ENCODE measurements at regions not wholly inside any gene's neighbourhood (a gene's known extent, or its start where the extent isn't known, plus 50 kb on each side); places are given as distances from the start of the nearest gene placed in this dataset.

- ATAC-seq: no peak
- TF ChIP-seq, protein P1, sequence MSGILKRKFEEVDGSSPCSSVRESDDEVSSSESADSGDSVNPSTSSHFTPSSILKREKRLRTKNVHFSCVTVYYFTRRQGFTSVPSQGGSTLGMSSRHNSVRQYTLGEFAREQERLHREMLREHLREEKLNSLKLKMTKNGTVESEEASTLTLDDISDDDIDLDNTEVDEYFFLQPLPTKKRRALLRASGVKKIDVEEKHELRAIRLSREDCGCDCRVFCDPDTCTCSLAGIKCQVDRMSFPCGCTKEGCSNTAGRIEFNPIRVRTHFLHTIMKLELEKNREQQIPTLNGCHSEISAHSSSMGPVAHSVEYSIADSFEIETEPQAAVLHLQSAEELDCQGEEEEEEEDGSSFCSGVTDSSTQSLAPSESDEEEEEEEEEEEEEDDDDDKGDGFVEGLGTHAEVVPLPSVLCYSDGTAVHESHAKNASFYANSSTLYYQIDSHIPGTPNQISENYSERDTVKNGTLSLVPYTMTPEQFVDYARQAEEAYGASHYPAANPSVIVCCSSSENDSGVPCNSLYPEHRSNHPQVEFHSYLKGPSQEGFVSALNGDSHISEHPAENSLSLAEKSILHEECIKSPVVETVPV (CRISPR knock-in tag; IDR thresholded peaks at IDR 0.05): no peak
- TF ChIP-seq CSDC2 (CRISPR knock-in tag; IDR thresholded peaks at IDR 0.05): no peak
- TF ChIP-seq TCF4 (CRISPR knock-in tag; IDR thresholded peaks at IDR 0.05; ENCODE audit: borderline replicate concordance): no peak
- TF ChIP-seq ESRRG (CRISPR knock-in tag; IDR thresholded peaks at IDR 0.05): no peak
- TF ChIP-seq ZNF565 (CRISPR knock-in tag; conservative IDR thresholded peaks at IDR 0.05; ENCODE audit: low read depth): no peak
- no peak for TF ChIP-seq ARNTL (CRISPR knock-in tag; IDR thresholded peaks at IDR 0.05; ENCODE audit: borderline replicate concordance, low read depth)
- no peak for TF ChIP-seq ISL1 (CRISPR knock-in tag; IDR thresholded peaks at IDR 0.05)
- no peak for TF ChIP-seq ZNF8 (CRISPR knock-in tag; IDR thresholded peaks at IDR 0.05)
- no peak for TF ChIP-seq CREB5 (CRISPR knock-in tag; IDR thresholded peaks at IDR 0.05; ENCODE audit: low read depth)
- no peak for TF ChIP-seq BACH2 (CRISPR knock-in tag; IDR thresholded peaks at IDR 0.05; ENCODE audit: borderline replicate concordance)
- TF ChIP-seq TSHZ2 (CRISPR knock-in tag; IDR thresholded peaks at IDR 0.05): no peak
- no peak for TF ChIP-seq ZFP3 (CRISPR knock-in tag; IDR thresholded peaks at IDR 0.05)
- TF ChIP-seq ZC3H10 (CRISPR knock-in tag; IDR thresholded peaks at IDR 0.05): no peak
- no peak for TF ChIP-seq GLIS3 (CRISPR knock-in tag; IDR thresholded peaks at IDR 0.05)
- TF ChIP-seq, protein P2, sequence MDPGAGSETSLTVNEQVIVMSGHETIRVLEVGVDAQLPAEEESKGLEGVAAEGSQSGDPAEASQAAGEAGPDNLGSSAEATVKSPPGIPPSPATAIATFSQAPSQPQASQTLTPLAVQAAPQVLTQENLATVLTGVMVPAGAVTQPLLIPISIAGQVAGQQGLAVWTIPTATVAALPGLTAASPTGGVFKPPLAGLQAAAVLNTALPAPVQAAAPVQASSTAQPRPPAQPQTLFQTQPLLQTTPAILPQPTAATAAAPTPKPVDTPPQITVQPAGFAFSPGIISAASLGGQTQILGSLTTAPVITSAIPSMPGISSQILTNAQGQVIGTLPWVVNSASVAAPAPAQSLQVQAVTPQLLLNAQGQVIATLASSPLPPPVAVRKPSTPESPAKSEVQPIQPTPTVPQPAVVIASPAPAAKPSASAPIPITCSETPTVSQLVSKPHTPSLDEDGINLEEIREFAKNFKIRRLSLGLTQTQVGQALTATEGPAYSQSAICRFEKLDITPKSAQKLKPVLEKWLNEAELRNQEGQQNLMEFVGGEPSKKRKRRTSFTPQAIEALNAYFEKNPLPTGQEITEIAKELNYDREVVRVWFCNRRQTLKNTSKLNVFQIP (CRISPR knock-in tag; IDR thresholded peaks at IDR 0.05; ENCODE audit: borderline replicate concordance, low read depth): no peak
- no peak for TF ChIP-seq SNAI2 (CRISPR knock-in tag; IDR thresholded peaks at IDR 0.05)
- no peak for TF ChIP-seq TOX (CRISPR knock-in tag; IDR thresholded peaks at IDR 0.05; ENCODE audit: borderline replicate concordance)
- no peak for TF ChIP-seq ZNF70 (CRISPR knock-in tag; IDR thresholded peaks at IDR 0.05)
These were observed 374.1 kb downstream of the LRATD1 start for GRCh38 chr2:15006667-15007066.

GRCh38 chr2:15009681-15010080 lies 377.2 kb downstream of the LRATD1 start:
- TF ChIP-seq ZFP30 (CRISPR knock-in tag; IDR thresholded peaks at IDR 0.05): no peak
- TF ChIP-seq, protein P1 (CRISPR knock-in tag; IDR thresholded peaks at IDR 0.05): no peak
- no peak for TF ChIP-seq CSDC2 (CRISPR knock-in tag; IDR thresholded peaks at IDR 0.05)
- TF ChIP-seq SNAI2 (CRISPR knock-in tag; IDR thresholded peaks at IDR 0.05): no peak
- TF ChIP-seq BACH2 (CRISPR knock-in tag; IDR thresholded peaks at IDR 0.05; ENCODE audit: borderline replicate concordance): no peak
- TF ChIP-seq ISL1 (CRISPR knock-in tag; IDR thresholded peaks at IDR 0.05): no peak
- no peak for TF ChIP-seq TSHZ2 (CRISPR knock-in tag; IDR thresholded peaks at IDR 0.05)
- no peak for ATAC-seq
